Urinary bladder (tissue), 3 donors: ENCODE measurements at regions not wholly inside any gene's neighbourhood (a gene's known extent, or its start where the extent isn't known, plus 50 kb on each side); places are given as distances from the start of the nearest gene placed in this dataset.

Experiments
- DNase-seq: peaks from one replicate; pipeline ENCODE4 v3.0.0-alpha.2; 2015; ENCODE audit errors: extremely low spot score
- H3K27ac ChIP-seq: one replicate; pipeline ENCODE4 v1.5.1; 2013; ENCODE audit warnings: low read depth, mild to moderate bottlenecking, moderate library complexity
- H3K36me3 ChIP-seq: one replicate; pipeline ENCODE4 v1.6.1; 2013; ENCODE audit warnings: mild to moderate bottlenecking, moderate library complexity; ENCODE audit not compliant: insufficient read depth
- H3K4me1 ChIP-seq: one replicate; pipeline ENCODE4 v1.6.1; 2013; ENCODE audit warnings: mild to moderate bottlenecking, moderate library complexity; ENCODE audit not compliant: insufficient read depth
- H3K4me3 ChIP-seq: one replicate; pipeline ENCODE4 v1.5.1; 2013; ENCODE audit warnings: low read depth, low read length
- WGBS: extraction: QIAGEN DNeasy Blood & Tissue Kit; methylation state at CpG from one replicate; pipeline ENCODE4 v1.1.7; 2013; 5-methylcytosine and 5-hydroxymethylcytosine counted together
- donor health status: healthy with polysubstance abuse.
- donor health status: healthy.

- no peaks in the 10 kb centered on the region for H3K4me1 ChIP-seq
- 40% methylated on average over 3 of the region's 3 CpGs for WGBS
- H3K4me3 ChIP-seq, result no peak overlapping the region
- no peaks in the 10 kb centered on the region for H3K36me3 ChIP-seq
- H3K27ac ChIP-seq, result no peak overlapping the region
- DNase-seq, result no peak
Observed at GRCh38 chr16:59163371-59164055, 429.4 kb upstream of the GOT2 start.

- DNase-seq, result no peak
- Histone ChIP-seq H3K36me3 (no peaks in the 10 kb centered on the region), H3K4me3 (no peak overlapping the region), H3K4me1 (no peaks in the 10 kb centered on the region), H3K27ac (no peak overlapping the region)
- WGBS, result 80% methylated on average over 3 of the region's 3 CpGs
Observed at GRCh38 chr16:59161679-59162078, 427.6 kb upstream of the GOT2 start.

- no peaks in the 10 kb centered on the region for H3K4me1 ChIP-seq
- no peak for DNase-seq
- WGBS, result 60% methylated on average over 1 of the region's 1 CpG
- H3K27ac ChIP-seq, result no peak overlapping the region
- no peak overlapping the region for H3K4me3 ChIP-seq
- H3K36me3 ChIP-seq, result no peaks in the 10 kb centered on the region
Observed at GRCh38 chr16:59154295-59154694, 420.2 kb upstream of the GOT2 start.

- Histone ChIP-seq H3K4me1 (no peaks in the 10 kb centered on the region), H3K36me3 (no peaks in the 10 kb centered on the region), H3K4me3 (no peak overlapping the region), H3K27ac (no peak overlapping the region)
- DNase-seq, result no peak
- WGBS, result 81% methylated on average over 2 of the region's 2 CpGs
Observed at GRCh38 chr16:59148769-59149155, 414.6 kb upstream of the GOT2 start.

- Histone ChIP-seq H3K4me3 (no peak overlapping the region), H3K4me1 (no peaks in the 10 kb centered on the region), H3K36me3 (no peaks in the 10 kb centered on the region), H3K27ac (no peak overlapping the region)
- DNase-seq, result no peak
- WGBS, result 80% methylated on average over 8 of the region's 8 CpGs
Observed at GRCh38 chr16:59148056-59148768, 414.1 kb upstream of the GOT2 start.

GRCh38 chr16:59146140-59146539 lies 412.0 kb upstream of the GOT2 start:
- Histone ChIP-seq H3K36me3 (no peaks in the 10 kb centered on the region), H3K4me3 (no peak overlapping the region), H3K27ac (no peak overlapping the region), H3K4me1 (no peaks in the 10 kb centered on the region)
- no peak for DNase-seq
- 95% methylated on average over 3 of the region's 3 CpGs for WGBS

GRCh38 chr16:59144841-59145240 lies 410.7 kb upstream of the GOT2 start:
- H3K4me3 ChIP-seq, result no peak overlapping the region

GRCh38 chr16:59144326-59144725 lies 410.2 kb upstream of the GOT2 start:
- no peak overlapping the region for H3K4me3 ChIP-seq
- no peak overlapping the region for H3K27ac ChIP-seq
- H3K36me3 ChIP-seq, result no peaks in the 10 kb centered on the region
- DNase-seq, result no peak
- 23% methylated on average over 1 of the region's 1 CpG for WGBS
- H3K4me1 ChIP-seq, result no peaks in the 10 kb centered on the region

More at GRCh38 chr16:59144841-59145240, 410.7 kb upstream of the GOT2 start:
- no peak for DNase-seq
- no peaks in the 10 kb centered on the region for H3K4me1 ChIP-seq
- WGBS, result 46% methylated on average over 2 of the region's 2 CpGs
- no peak overlapping the region for H3K27ac ChIP-seq
- H3K36me3 ChIP-seq, result no peaks in the 10 kb centered on the region

- 64% methylated on average over 1 of the region's 1 CpG for WGBS
- Histone ChIP-seq H3K4me1 (no peaks in the 10 kb centered on the region), H3K36me3 (no peaks in the 10 kb centered on the region), H3K4me3 (no peak overlapping the region), H3K27ac (no peak overlapping the region)
- no peak for DNase-seq
Observed at GRCh38 chr16:59126486-59126885, 392.4 kb upstream of the GOT2 start.

GRCh38 chr16:59124056-59124455 lies 389.9 kb upstream of the GOT2 start:
- Histone ChIP-seq H3K4me1 (no peaks in the 10 kb centered on the region), H3K27ac (no peak overlapping the region), H3K36me3 (no peaks in the 10 kb centered on the region), H3K4me3 (no peak overlapping the region)
- no peak for DNase-seq
- 84% methylated on average over 2 of the region's 2 CpGs for WGBS

- H3K27ac ChIP-seq, result no peak overlapping the region
- H3K4me3 ChIP-seq, result no peak overlapping the region
- no peak for DNase-seq
- H3K36me3 ChIP-seq, result no peaks in the 10 kb centered on the region
- H3K4me1 ChIP-seq, result no peaks in the 10 kb centered on the region
- WGBS, result 85% methylated on average over 1 of the region's 1 CpG
Observed at GRCh38 chr16:59123479-59123878, 389.4 kb upstream of the GOT2 start.

GRCh38 chr16:59122262-59122537 lies 388.1 kb upstream of the GOT2 start:
- Histone ChIP-seq H3K4me3 (no peak overlapping the region), H3K36me3 (no peaks in the 10 kb centered on the region), H3K4me1 (no peaks in the 10 kb centered on the region), H3K27ac (no peak overlapping the region)
- 56% methylated on average over 2 of the region's 2 CpGs for WGBS
- no peak for DNase-seq

GRCh38 chr16:59121411-59122261 lies 387.5 kb upstream of the GOT2 start:
- Histone ChIP-seq H3K36me3 (no peaks in the 10 kb centered on the region), H3K4me1 (no peaks in the 10 kb centered on the region), H3K4me3 (no peak overlapping the region), H3K27ac (no peak overlapping the region)
- DNase-seq, result peak; percentile 20

GRCh38 chr16:59116744-59117143 lies 382.6 kb upstream of the GOT2 start:
- Histone ChIP-seq H3K36me3 (no peaks in the 10 kb centered on the region), H3K27ac (no peak overlapping the region), H3K4me3 (no peak overlapping the region), H3K4me1 (no peaks in the 10 kb centered on the region)
- WGBS, result 56% methylated on average over 2 of the region's 2 CpGs
- DNase-seq, result no peak
